ENCODE measurements at regions not wholly inside any gene's neighbourhood (a gene's known extent, or its start where the extent isn't known, plus 50 kb on each side); places are given as distances from the start of the nearest gene placed in this dataset.

DNA sequence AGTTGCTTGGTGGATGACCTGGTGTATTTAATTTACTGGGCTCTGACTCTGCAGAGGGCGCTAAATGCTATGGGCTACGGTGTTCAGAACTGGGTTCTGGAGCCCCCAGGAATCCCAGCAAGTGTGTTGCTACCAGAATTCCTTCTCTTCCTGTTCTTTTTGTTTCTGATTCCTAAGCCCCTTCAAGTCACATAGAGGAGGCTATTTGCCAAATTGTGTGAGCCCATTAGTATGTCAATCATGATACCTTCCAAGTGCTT, 358.2 kb upstream of the SPRED2 start:
- TF ChIP-seq, protein P1, sequence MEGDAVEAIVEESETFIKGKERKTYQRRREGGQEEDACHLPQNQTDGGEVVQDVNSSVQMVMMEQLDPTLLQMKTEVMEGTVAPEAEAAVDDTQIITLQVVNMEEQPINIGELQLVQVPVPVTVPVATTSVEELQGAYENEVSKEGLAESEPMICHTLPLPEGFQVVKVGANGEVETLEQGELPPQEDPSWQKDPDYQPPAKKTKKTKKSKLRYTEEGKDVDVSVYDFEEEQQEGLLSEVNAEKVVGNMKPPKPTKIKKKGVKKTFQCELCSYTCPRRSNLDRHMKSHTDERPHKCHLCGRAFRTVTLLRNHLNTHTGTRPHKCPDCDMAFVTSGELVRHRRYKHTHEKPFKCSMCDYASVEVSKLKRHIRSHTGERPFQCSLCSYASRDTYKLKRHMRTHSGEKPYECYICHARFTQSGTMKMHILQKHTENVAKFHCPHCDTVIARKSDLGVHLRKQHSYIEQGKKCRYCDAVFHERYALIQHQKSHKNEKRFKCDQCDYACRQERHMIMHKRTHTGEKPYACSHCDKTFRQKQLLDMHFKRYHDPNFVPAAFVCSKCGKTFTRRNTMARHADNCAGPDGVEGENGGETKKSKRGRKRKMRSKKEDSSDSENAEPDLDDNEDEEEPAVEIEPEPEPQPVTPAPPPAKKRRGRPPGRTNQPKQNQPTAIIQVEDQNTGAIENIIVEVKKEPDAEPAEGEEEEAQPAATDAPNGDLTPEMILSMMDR (IDR thresholded peaks at IDR 0.05), result no peak
- TF ChIP-seq POLR2A (IDR thresholded peaks at IDR 0.05), result no peak
